ENCODE measurements at regions not wholly inside any gene's neighbourhood (a gene's known extent, or its start where the extent isn't known, plus 50 kb on each side); places are given as distances from the start of the nearest gene placed in this dataset.

DNA sequence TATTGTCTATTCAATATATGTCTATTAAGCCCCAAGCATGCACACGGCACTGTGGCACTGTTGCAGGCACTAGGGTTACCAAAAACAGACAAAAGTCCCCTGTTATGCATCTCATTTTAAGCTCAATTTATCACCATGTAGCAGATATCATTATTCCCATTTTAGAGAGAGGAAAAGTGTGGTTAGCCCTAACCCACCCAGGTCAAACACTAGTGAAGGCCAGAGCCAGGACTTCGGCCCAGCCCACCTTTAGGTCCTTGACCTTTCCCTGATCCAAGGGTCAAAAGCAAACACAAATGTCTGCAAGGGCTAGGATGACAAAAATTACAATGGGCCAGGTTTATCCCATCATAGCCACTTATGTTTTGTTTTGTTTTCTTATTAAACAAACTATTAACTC lies 130.3 kb upstream of the NUDT7 start:
- no peak for DNase-seq (ENCODE audit: low spot score)

DNA sequence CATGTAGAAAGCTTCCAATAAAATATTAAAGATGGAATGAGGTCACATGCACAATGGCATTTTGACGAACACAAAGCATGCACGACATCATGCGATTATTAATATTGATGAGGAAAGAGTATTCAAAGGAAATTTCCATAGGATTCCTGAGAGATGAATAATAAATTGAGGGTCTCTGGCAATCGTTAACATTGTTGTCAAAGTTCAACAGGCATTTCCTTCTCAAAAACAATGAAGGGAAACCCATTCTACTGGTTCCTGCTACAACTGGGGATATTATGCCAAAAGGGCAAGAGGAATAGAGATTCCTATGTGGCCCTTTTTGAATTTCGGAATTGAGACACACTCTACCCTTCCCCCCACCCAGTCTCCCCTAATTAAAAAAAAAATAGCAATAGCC lies 128.3 kb upstream of the NUDT7 start:
- no peak for DNase-seq (ENCODE audit: low spot score)

DNA sequence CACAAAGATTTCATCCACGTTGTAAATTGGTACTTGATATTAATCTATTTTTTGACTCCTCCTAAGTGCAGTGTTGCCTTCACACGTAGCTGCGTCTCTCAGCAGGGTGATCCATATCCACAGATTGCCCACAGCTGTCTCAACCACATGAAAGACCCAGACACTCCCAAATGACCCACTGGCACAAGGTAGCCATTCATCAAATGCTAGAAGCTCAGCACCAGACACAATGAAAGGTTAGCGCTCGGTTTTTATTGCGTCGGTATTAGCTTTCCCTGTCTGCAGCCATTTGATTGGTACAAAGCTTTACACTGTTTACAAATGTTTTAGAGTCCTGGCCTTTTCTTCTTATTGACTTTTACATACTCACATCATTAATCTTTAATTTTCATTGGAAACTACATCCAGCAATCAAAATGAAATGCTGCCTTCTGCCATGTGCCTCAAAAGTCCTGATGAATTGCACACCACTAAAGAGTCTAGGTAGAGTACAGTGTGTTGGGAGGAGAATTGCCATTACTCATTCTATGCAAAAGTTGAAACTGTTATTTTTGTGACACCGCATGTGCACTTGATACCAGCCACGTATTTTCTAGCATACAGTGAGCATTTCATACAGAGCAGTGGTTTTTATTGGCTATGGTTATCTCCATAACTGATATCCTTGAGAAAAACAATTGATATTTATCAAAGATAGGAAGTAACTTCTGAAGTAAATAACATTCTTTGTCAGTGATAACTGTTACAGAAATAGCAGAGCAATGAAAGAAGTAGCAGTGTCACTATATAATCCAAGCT lies 127.3 kb upstream of the NUDT7 start:
- DNase-seq (ENCODE audit: low spot score): no peak

DNA sequence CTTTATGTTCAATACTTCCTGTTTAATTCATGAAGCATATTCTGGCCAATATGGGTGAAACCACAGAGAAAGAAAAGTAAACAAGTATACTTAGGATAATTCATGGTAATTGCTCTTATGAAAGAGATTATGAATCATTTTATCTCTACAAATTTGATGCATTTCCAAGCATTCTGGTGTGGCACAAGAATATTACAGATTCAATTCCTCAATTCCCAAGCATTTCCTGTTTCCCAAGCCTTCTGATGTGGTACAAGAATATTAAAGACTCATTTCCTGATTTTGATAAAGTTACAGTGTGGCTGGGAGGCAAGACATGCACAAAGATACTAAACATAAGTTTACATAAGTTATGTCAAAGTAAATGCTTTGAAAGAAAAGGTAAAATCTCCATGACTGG lies 126.1 kb upstream of the NUDT7 start:
- DNase-seq (ENCODE audit: low spot score): no peak

DNA sequence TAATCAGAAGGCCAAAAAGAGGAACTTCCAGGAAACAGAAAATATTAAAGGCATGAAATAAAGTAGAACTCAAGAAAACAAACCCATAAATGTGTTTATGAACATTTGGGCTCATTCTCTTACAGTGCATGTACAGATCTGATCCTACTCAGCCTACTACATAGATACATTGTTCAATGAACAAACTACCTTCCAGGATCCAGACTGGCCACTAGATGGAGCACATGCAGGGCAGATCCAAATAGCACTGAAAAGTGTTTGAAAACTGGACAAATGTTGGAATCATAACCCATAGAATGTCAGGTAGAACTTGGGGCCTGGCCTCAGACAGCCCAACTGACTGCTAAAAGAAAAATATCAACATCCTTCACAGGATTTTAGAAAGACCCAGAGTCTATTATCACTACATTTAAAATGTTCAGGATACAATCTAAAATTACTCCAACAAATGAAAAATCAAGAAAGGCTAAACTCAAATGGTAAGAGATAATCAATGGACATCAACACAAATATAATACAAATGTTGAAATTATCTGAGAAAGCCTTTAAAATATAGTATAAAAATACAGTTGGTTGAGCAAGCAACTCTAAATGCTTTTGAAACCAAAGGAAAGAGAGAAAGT lies 122.4 kb upstream of the NUDT7 start:
- peak; percentile 19 for DNase-seq (ENCODE audit: low spot score)

DNA sequence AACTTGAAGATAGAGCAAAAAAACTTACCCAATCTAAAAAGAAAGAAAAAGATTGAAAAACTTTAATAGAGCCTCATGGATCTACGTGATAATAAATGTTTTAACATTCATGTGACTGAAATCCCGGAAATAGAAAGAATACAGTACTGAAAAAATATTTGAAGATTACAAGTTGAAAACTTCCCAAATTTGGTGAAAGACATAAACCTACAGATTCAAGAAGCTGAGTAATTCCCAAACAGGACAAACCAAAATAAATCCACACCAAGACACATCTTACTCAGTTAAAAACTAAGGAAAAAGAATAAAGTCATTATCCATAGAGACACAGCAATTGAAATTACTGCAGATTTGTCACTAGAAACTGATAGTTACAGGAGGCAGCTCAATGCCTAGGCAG lies 121.8 kb upstream of the NUDT7 start:
- DNase-seq (ENCODE audit: low spot score): no peak

DNA sequence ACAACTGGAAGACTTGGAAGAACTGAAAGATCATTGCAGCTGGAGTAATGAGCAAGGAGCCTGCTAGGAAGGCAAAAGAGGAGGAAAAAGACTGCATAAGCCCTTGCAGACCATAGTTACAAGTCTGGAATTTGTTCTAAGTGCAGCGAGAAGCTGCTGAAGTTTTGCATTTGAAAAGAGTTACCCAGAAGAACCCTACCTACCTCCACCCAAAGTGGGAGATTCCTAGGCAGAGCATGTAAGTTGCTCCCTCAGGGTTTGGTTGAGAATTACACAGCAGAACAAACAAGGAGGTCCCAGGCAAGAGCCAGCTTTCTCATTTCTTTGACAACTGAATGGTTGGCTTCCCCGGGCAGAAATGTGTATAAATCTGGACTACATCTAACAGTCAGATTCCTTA lies 118.7 kb upstream of the NUDT7 start:
- no peak for DNase-seq (ENCODE audit: low spot score)

DNA sequence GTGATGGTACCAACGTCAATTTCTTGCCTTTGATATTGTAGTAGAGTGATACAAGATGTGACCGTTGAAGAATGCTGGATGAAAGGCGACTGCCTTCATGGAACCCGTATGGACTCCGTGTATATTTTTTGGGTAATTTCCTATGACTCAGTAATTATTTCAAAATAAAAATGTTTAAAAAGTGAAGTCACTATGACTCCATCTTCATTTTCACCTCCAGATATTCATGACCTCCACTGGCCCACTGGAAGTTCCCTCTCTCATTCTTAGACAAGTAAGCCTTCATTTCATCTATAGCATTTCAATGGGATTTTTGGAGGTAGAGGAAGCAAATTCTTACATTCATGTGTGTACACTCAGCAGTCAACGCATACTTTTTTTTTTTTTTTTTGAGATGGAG lies 111.8 kb upstream of the NUDT7 start:
- no peak for DNase-seq (ENCODE audit: low spot score)

DNA sequence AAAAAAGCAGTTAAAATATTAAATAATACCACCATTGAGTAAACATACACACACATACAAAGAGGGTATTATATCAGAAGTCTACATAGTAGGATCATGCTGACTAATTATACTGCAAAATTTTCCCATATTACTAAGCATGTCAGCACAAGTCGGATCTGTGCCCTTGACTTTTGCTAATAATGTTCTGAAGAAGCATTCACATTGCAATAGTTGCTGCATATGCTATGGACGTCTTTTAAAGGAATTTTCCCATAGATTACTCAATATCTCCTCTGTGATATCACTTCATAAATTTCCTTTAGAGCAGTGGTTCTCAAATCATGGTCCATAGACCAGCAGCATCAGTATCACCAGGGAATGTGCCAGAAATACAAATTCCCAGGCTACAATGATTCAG lies 110.9 kb upstream of the NUDT7 start:
- no peak for DNase-seq (ENCODE audit: low spot score)

DNA sequence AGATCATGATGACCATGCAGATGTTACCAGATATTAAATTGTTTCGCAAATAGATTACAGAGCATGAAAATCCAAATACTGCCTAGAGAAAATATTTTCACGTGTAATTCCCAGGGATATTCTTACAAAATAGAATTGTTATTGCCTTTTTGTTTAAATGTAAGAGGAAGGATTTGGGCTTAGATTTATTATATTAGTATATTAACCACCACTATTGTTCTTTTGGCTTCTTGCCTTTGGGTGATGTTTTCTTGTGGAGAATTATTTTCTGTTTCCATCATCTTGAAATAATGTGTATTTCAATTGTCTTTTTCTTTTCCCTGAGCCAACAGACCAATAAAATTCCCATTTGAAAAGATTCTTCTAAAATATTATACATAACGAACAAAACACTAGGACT lies 109.7 kb upstream of the NUDT7 start:
- DNase-seq (ENCODE audit: low spot score): no peak

DNA sequence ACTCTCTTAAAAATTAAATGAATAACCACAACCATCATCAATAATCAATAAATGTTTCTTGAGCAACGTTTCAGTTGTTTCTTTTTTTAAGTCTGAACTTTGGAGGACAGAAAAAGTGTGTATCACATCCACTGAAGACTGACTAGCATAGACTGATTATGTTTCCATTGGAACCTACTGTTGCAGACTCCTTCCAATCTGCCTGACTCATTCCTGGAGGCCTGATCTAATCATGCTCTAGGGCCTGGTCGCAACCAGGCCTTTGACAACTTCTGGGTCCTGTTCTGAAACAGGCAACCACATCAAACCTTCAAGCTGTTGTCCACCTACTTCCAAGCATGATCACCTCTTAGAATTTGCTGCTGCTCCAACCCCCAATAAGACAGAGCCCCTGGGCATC lies 109.2 kb upstream of the NUDT7 start:
- DNase-seq (ENCODE audit: low spot score): no peak

DNA sequence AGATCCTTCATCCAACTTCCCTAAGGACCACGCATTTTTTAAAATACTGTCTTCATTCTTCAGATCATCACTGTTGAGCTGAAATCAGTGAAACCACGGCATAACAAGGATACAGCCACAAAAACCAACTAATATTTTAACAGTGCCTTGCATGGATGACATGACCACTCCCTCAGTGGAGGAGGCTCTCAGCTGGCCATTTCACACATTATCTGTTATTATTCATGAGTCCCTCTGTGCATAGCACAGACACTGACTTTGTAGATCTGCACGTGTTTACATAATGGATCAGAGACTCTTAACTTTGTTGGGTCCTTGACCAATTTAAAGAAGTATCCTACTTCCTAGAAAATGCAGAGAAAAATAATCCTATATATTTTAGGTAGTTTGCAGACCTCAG lies 104.8 kb upstream of the NUDT7 start:
- DNase-seq (ENCODE audit: low spot score): no peak

DNA sequence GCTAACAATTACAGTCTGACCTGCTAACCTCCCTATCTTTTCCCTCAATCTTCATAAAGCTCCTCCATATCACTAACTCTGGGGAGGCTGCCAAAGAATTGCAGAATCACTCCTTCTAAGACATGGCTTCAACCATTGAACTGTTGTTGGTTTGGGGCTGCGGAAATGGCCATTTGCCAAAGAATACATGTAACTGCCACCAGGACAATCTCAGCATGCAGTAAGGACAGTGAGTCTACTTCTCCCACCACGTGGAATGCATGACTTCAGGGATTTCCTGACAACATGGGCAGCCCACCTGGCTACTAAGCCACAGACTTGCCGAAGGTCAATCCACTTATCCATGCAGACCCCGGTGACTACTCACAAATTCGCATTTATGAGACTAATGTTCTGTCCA lies 104.3 kb upstream of the NUDT7 start:
- DNase-seq (ENCODE audit: low spot score): no peak

DNA sequence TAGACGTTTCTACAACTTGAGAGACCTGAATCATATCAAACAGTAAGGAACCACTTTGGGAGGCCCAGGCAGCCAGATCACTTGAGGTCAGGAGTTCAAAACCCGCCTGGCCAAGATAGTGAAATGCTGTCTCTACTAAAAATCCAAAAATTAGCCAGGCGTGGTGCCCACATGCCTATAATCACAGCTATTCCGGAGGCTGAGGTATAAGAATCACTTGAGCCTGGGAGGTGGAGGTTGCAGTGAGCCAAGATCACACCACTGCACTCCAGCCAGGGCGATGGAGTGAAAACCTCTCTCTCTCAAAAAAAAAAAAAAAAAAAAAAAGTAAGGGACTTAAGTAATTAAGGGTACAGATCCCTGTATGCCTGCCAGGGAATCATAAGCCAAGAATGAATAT lies 103.4 kb upstream of the NUDT7 start:
- no peak for DNase-seq (ENCODE audit: low spot score)

DNA sequence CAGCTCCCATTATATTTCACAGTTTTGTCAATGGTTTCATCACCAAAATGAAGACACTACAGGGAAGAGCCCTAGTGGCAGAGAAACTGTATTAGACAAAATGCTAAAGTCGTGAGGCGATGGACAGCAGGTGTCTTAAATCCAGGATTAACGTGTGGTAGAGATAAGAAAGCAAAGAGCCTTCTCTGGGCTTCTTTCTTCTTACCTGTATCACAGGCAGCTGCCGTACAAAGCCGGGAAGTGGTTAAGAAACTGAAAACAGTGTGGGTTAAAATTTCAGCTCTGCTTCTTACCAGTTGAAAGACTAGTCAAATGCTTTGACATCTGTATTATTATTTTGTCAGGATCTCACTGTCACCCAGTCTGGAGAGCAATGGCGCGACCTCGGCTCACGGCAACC lies 98.2 kb upstream of the NUDT7 start:
- no peak for DNase-seq (ENCODE audit: low spot score)

DNA sequence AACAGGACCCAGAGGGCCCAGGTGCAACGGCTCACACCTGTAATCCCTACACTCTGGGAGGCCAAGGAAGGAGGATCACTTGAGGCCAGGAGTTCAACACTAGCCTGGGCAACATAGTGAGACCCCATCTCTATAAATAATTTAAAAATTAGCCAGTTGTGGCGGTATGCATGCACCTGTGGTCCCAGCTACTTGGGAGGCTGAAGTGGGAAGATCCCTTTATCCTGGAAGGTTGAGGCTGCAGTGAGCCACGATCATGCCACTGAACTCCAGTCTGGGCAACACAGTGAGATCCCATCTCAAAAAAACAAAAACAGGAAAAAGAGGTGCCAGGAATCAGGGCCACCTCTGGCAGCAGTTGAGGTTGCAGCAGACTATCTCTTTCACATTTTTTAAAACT lies 85.7 kb upstream of the NUDT7 start:
- no peak for DNase-seq (ENCODE audit: low spot score)

DNA sequence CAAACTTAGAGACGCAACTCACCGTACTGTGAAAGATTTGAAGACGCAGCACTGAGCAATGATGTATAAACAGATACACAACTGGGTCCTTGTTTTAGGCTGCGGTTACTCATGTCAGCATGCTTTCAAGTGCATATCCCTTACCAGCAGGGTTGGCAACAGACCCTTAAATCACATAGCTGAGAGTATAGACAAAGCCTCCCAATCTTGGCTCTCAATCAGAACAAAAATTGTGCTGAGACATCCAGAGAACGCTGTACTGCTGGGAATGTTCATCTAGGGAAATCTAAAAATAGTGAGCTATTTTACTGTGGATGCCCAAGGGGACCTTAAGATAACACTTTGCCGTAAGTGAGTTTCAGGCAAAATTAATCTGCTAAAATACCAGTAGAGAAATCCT lies 84.4 kb upstream of the NUDT7 start:
- DNase-seq (ENCODE audit: low spot score): no peak

DNA sequence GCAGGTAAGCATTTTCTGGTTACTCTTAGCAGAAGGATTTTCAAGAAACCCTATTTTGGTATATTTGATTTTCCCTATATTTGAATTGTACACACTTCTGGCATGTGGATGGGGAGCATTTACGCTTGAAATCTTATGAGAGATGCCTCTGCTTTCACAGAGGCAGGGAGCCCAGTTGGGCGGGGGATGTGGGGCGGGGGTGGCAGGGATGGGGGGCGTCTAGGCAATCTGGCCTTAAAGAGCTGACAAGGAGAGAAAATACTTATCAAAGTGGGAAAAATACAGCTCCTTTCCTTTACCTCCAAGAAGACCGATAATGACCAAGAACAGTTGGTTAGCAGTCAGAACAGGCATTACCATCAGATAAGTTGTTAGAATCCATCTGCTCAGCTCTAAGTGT lies 79.1 kb upstream of the NUDT7 start:
- DNase-seq (ENCODE audit: low spot score): no peak

DNA sequence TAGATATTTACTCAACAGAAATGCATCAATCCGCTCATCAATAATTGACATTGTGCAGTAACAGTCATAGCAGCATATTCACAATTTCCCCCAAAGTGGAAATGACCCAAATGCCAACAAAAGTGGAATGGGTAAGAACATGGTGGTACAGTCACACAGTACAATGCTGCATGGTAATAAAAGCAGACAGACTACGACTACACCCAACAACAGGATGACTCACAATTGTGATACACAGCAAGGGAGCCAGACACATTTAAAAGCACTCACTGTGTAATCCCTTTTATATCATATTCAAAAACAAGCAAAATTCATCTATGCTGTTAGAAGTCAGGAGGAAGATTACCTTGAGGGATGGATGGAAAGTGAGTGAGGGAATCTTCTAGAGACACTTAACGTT lies 76.5 kb upstream of the NUDT7 start:
- DNase-seq (ENCODE audit: low spot score): no peak

DNA sequence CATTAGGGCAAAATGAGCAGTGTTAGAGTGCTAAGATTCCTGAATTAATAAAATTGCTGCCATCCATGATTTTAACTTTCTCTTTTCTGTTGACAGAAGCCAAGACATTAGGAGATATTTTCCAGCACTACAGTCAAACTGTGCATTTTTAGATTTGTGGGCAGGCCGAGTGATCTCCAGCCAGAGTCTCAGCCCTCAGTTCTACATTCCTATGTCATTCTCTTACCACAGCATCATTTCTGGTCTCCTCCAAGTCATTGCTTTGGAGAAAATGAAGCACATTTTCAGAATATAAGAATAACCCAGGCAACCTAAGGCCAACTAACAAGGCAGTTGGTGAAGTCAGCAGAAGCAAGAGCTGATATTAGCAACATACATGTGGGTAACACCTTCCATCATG lies 74.6 kb upstream of the NUDT7 start:
- no peak for DNase-seq (ENCODE audit: low spot score)

DNA sequence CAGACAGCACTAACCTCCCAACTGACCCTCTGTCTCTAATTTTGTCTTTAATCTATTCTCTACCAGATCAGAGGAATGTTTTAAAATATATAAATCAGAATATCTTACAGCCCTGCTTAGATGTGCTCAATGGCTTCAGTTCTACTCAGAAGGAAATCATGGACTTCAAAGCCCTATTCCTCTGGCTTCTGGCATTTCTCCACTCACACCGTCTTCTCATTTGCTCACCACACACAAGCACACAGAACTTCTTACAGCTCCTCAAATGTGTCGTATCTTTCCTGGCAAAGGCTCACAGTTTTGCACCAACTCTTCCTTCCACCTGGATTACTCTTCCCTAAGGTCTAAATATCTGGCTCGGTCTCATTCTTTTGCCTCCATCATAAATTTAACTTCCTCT lies 71.6 kb upstream of the NUDT7 start:
- DNase-seq (ENCODE audit: low spot score): no peak

DNA sequence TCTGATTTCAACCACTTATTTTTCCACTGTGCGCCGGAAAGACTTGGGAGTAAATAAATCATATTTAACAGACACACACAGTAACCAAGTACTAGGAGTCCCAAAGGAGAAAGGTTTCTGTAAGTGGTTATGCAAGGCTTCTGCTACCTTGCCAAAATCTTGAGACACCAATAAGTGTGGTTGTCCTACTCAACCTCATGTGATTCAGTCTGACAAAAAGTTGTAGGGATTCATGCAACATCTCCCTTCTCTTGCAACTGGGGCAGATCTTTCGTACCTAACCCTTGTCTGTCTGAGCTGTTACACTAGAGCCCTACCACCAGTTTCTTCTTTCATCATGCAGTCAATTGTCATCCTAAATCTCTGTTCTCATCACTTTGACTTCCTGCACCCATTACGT lies 69.9 kb upstream of the NUDT7 start:
- DNase-seq (ENCODE audit: low spot score): no peak

DNA sequence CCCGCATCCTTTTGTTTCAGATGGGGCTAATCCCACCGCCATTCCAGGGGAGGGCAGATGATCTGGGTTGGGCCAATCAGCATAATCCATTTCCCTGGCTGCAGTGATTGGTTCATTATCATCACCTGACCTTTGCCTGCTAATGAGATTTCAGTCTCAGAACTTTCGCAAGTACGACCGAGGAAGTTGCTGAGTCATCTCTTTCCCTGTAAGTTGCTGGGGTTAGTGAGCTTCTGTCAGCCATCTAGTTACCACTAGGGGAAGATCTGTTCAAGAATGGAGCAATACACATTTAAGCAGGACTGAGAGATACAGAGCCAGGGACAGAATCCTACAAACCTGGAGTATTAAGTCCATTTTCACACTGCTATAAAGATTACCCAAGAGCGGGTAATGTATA lies 65.3 kb upstream of the NUDT7 start:
- DNase-seq (ENCODE audit: low spot score): no peak

DNA sequence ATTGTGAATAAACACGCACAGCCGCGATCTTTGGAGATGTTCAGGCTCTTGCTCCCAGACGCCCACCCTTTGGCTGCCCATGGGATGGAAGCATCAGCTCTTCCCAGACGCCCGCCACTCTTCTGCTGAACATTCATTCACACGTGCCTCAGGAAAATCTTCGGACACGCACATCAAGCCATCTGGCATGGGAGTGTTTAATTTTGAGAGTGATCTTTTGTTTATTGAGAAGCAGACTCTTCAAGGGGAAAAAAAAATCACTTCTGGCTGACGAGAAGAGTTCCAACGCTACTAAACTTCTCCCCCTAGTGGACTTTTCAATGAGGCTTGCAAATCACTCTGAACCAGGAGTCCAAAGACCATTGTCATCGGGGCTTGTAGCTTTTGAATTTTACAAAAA lies 62.0 kb upstream of the NUDT7 start:
- no peak for DNase-seq (ENCODE audit: low spot score)

Measured in AG08396 (cell line).